Caco-2 (cell line): ENCODE measurements at regions not wholly inside any gene's neighbourhood (a gene's known extent, or its start where the extent isn't known, plus 50 kb on each side); places are given as distances from the start of the nearest gene placed in this dataset.

Experiments used
- BruUV-seq: library from RNA; stranded (reverse); fragments of 400-500 nt; replicated peaks from 2 replicates; lab custom pipeline; 2021; lab: Mats Ljungman, UMichigan
- CTCF ChIA-PET: fragments of 300-600 bp; sonication (Branson Sonifier 250); formaldehyde crosslinking; loops from one replicate; lab custom pipeline; 2022; ENCODE audit warnings: antibody characterized with exemption; lab: Charles Lee
- POLR2A ChIA-PET: fragments of 300-600 bp; sonication (Branson Sonifier 250); formaldehyde crosslinking; loops from one replicate; lab custom pipeline; 2022; ENCODE audit warnings: antibody characterized with exemption; lab: Charles Lee
- DNase-seq, 2 experiments: peaks; one replicate each; pipeline versions ENCODE4 v3.0.0 to v3.0.0-alpha.2; 2020 to 2022
- H3K27me3 ChIP-seq: replicated peaks from 2 replicates; pipeline ENCODE4 v1.6.0; 2011; ENCODE audit warnings: low read length; ENCODE audit not compliant: control insufficient read depth, insufficient read depth
- H3K36me3 ChIP-seq: 2 replicates; pipeline ENCODE4 v1.5.1; 2011; ENCODE audit warnings: low read length; ENCODE audit not compliant: control insufficient read depth, insufficient read depth
- H3K4me1 ChIP-seq: fragments of 250-450 bp; sonication (Bioruptor Pico); 2 replicates; pipeline ENCODE4 v1.5.1; 2020; ENCODE audit warnings: mild to moderate bottlenecking
- H3K4me3 ChIP-seq: 2 replicates; pipeline ENCODE4 v1.5.1; 2011; ENCODE audit warnings: low read depth, mild to moderate bottlenecking, control low read depth, low read length
- H3K9me3 ChIP-seq: fragments of 250-450 bp; sonication (Bioruptor Pico); 2 replicates; pipeline ENCODE4 v1.5.1; 2020; ENCODE audit warnings: mild to moderate bottlenecking, moderate library complexity
- H3K27ac Mint-ChIP-seq: one replicate; pipeline ENCODE4 v1.8.0; 2022; ENCODE audit warnings: mixed read lengths; ENCODE audit not compliant: unreplicated experiment
- H3K27me3 Mint-ChIP-seq: one replicate; pipeline ENCODE4 v1.8.0; 2022; ENCODE audit warnings: mixed read lengths; ENCODE audit not compliant: insufficient read depth, unreplicated experiment
- H3K36me3 Mint-ChIP-seq: one replicate; pipeline ENCODE4 v1.8.0; 2022; ENCODE audit warnings: mild to moderate bottlenecking, mixed read lengths; ENCODE audit not compliant: insufficient read depth, unreplicated experiment
- H3K4me1 Mint-ChIP-seq: one replicate; pipeline ENCODE4 v1.8.0; 2022; ENCODE audit warnings: low read depth, mixed read lengths; ENCODE audit not compliant: unreplicated experiment
- H3K4me3 Mint-ChIP-seq: one replicate; pipeline ENCODE4 v1.8.0; 2022; ENCODE audit warnings: mild to moderate bottlenecking, moderate library complexity, mixed read lengths; ENCODE audit not compliant: unreplicated experiment
- H3K9me3 Mint-ChIP-seq: one replicate; pipeline ENCODE4 v1.8.0; 2022; ENCODE audit warnings: mixed read lengths; ENCODE audit not compliant: unreplicated experiment
- CTCF ChIP-seq, 2 experiments: fragments of 200-600 bp in 1 of 2; IDR thresholded peaks; 1 replicate in 1 of 2; 2 replicates in 1 of 2; pipeline versions ENCODE4 v1.5.1 to v1.8.0; 2011 to 2022; ENCODE audit warnings: antibody characterized with exemption in 1 of 2, control low read depth in 1 of 2, inconsistent platforms in 1 of 2, low read depth in 1 of 2, low read length in 1 of 2, mild to moderate bottlenecking in 1 of 2, moderate library complexity in 1 of 2; ENCODE audit not compliant: insufficient read depth in 1 of 2, severe bottlenecking in 1 of 2, unreplicated experiment in 1 of 2
- intact Hi-C: fragments of 100-400 bp; cut with micrococcal nuclease; formaldehyde crosslinking; loops from one replicate; pipeline ENCODE4 v1.10.0; 2022; ENCODE audit not compliant: unreplicated experiment

DNA sequence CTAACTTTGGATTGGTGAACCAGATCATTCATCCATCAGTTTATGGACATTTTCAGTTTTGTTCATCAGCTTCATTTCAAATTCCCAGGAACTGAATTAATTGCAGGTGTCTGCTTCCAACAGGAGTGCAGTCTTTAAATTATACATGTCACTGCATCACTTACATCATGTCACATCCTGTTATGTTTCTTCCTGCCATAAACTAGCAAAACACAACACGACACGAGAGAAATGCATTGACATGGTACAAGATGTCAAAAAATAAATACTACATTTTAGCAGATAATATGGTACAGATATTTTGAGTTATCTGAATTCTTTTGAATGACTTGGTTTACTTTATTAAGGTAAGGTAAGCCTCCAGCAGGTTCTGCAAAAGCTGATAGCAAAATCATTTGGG, 415.5 kb downstream of the NR2F1-AS1 start:
- no peaks in the 10 kb centered on the region for H3K36me3 ChIP-seq
- Mint-ChIP-seq H3K27ac (no peak overlapping the region), H3K27me3 (no peaks in the 10 kb centered on the region), H3K9me3 (no peaks in the 10 kb centered on the region), H3K4me3 (no peak overlapping the region), H3K36me3 (no peaks in the 10 kb centered on the region), H3K4me1 (no peaks in the 10 kb centered on the region)
- CTCF ChIA-PET: no interaction called here
- DNase-seq: no peak
- no TSS peak for BruUV-seq
- no peak for TF ChIP-seq CTCF (IDR thresholded peaks at IDR 0.05; ENCODE audit: insufficient read depth in 1 of 2, low read depth in 1 of 2, low read length in 1 of 2, severe bottlenecking in 1 of 2, unreplicated experiment in 1 of 2)
- H3K9me3 ChIP-seq: no peaks in the 10 kb centered on the region
- POLR2A ChIA-PET: no interaction called here
- no peaks in the 10 kb centered on the region for H3K27me3 ChIP-seq
- no peaks in the 10 kb centered on the region for H3K4me1 ChIP-seq
- intact Hi-C loops: no loop called here
- H3K4me3 ChIP-seq: no peak overlapping the region

GRCh38 chr5:93164690-93165089, 416.3 kb downstream of the NR2F1-AS1 start:
- no peak for DNase-seq
- H3K9me3 ChIP-seq: no peaks in the 10 kb centered on the region
- TF ChIP-seq CTCF (IDR thresholded peaks at IDR 0.05; ENCODE audit: insufficient read depth in 1 of 2, low read depth in 1 of 2, low read length in 1 of 2, severe bottlenecking in 1 of 2, unreplicated experiment in 1 of 2): no peak
- CTCF ChIA-PET: no interaction called here
- BruUV-seq: no TSS peak
- POLR2A ChIA-PET: no interaction called here
- no peak overlapping the region for H3K27ac Mint-ChIP-seq
- H3K4me3 Mint-ChIP-seq: no peak overlapping the region
- H3K4me3 ChIP-seq: no peak overlapping the region
- no peaks in the 10 kb centered on the region for H3K27me3 ChIP-seq
- no peaks in the 10 kb centered on the region for H3K9me3 Mint-ChIP-seq
- H3K27me3 Mint-ChIP-seq: no peaks in the 10 kb centered on the region
- H3K36me3 ChIP-seq: no peaks in the 10 kb centered on the region
- intact Hi-C loops: no loop called here
- H3K36me3 Mint-ChIP-seq: no peaks in the 10 kb centered on the region
- H3K4me1 ChIP-seq: no peaks in the 10 kb centered on the region
- H3K4me1 Mint-ChIP-seq: no peaks in the 10 kb centered on the region

DNA sequence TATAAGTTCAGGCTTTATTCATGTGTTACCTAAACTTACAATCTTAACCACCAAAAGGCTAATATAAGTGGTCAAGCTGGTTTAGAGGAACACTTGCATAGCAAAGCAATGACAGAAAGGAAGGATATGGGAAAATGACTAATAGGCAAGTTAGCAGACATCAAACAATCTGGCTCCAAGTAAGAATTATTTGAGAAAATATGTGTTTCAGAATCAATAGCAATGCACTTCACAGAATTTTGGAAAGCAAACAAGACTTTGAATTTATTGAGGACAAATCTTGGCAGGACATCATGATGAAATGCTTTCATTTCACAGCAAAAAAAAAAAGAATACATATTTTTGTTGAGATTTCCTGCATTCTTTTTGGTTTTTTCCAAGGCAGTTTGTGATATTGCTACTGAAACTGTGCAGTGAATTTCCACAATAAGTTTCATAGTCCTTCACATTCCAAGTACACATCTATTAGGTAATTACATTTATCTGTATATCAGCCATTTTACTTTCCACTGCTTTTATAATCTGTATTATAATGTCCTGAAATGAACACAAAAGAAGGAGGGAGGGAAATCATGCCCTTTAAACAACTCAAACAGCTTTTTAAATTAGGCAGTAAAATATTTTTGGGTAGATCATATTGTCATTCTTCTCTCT, 417.9 kb downstream of the NR2F1-AS1 start:
- no TSS peak for BruUV-seq
- DNase-seq: no peak
- ChIA-PET CTCF (no interaction called here), POLR2A (no interaction called here)
- no peak for TF ChIP-seq CTCF (IDR thresholded peaks at IDR 0.05; ENCODE audit: insufficient read depth in 1 of 2, low read depth in 1 of 2, low read length in 1 of 2, severe bottlenecking in 1 of 2, unreplicated experiment in 1 of 2)
- Mint-ChIP-seq H3K27ac (no peak overlapping the region), H3K4me1 (no peaks in the 10 kb centered on the region), H3K4me3 (no peak overlapping the region), H3K27me3 (no peaks in the 10 kb centered on the region), H3K36me3 (no peaks in the 10 kb centered on the region), H3K9me3 (no peaks in the 10 kb centered on the region)
- Histone ChIP-seq H3K4me1 (no peaks in the 10 kb centered on the region), H3K36me3 (no peaks in the 10 kb centered on the region), H3K9me3 (no peaks in the 10 kb centered on the region), H3K27me3 (no peaks in the 10 kb centered on the region), H3K4me3 (no peak overlapping the region)
- intact Hi-C loops: no loop called here
